GOT3 (cell line): ENCODE measurements at regions not wholly inside any gene's neighbourhood (a gene's known extent, or its start where the extent isn't known, plus 50 kb on each side); places are given as distances from the start of the nearest gene placed in this dataset.

Experiments
- DNase-seq: peaks from one replicate; lab custom pipeline; 2025; ENCODE audit warnings: mixed read lengths; lab: John Stamatoyannopoulos, UW

DNA sequence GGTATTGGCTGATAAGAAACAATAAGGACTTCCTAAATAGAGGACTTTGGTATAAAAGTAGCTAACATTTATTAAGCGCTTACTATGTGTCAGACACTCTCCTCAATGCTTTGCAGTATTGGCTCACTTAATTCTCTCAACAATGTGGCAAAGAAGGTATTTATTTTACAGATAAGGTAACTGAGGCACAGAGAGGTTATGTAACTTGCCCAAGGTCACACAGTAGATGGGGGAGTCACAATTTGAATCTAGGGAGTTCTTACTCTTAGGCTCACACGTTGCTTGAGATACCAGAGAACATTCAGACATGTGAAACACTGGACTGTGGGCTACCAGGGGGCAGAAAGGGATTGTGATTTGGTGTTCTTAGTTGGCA, 60.8 kb upstream of the GPR158 start:
- DNase-seq: no peak

DNA sequence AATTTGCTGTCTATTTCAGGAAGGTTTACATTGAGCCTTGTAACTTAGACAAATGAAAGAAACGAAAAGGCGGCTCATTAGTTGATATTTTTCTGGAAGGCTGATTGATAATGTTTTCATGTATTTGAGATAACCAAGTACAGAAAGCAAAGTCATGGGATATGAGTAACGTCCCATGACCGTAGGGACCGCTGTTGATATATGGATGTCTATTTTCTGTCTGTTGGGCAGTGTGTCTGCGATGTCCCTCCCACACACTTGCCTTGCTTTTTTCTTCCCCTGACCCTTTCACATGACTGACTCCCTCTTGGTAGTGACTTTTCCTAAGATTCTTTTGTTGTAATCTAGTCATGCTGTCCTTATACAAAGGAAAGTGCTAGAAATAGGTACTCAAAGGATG, 57.0 kb upstream of the GPR158 start:
- DNase-seq: no peak

DNA sequence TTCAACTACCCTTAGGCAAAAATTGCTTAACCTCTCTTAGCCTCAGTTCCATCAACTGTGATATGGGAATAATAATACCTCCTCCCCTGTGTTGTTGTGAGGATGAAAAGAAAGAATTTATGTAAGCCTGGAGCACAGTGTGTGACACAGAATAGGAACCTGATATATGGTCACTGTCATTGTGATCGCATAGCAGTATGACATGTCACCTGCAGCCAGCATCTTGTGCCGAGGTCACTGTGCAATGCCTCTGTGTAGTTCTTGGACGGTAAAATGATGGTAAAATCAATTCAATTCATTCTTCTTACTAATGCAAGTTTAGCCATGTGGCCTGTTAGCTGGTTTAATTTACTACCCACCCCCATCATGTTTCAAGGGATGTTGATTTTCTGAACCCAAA, 54.6 kb upstream of the GPR158 start:
- no peak for DNase-seq
